Activated T-helper 2 cell treated with anti-CD3 and anti-CD28 coated beads, Interferon-gamma antibody, Interleukin-2, Interleukin-4, amounts not matched to agents 10 μg/mL and 5 μg/mL and 100 μg/mL, durations not matched to agents 14 hours and 24 hours and 36 hours (primary cell): ENCODE measurements at regions not wholly inside any gene's neighbourhood (a gene's known extent, or its start where the extent isn't known, plus 50 kb on each side); places are given as distances from the start of the nearest gene placed in this dataset.
"Not testable (repeated sequence)": the region's sequence is repeated elsewhere in the genome, so short reads cannot be mapped to it uniquely, and the experiment has no call there.

Experiments
- DNase-seq: peaks from one replicate; pipeline ENCODE4 v3.0.0; 2021; ENCODE audit warnings: low spot score
- H3K27ac Mint-ChIP-seq: one replicate; pipeline ENCODE4 v1.8.0; 2021; ENCODE audit warnings: mixed read lengths
- H3K27me3 Mint-ChIP-seq: one replicate; pipeline ENCODE4 v1.8.0; 2021; ENCODE audit warnings: low read depth, mixed read lengths
- H3K36me3 Mint-ChIP-seq: one replicate; pipeline ENCODE4 v1.8.0; 2021; ENCODE audit warnings: low read depth, mixed read lengths
- H3K4me1 Mint-ChIP-seq: one replicate; pipeline ENCODE4 v1.8.0; 2021; ENCODE audit warnings: low read depth, mixed read lengths
- H3K4me3 Mint-ChIP-seq: one replicate; pipeline ENCODE4 v1.8.0; 2021; ENCODE audit warnings: low read depth, mild to moderate bottlenecking, moderate library complexity, mixed read lengths
- H3K9me3 Mint-ChIP-seq: one replicate; pipeline ENCODE4 v1.8.0; 2021; ENCODE audit warnings: mixed read lengths
- intact Hi-C: fragments of 100-400 bp; cut with micrococcal nuclease; formaldehyde crosslinking; loops from one replicate; pipeline ENCODE4 v1.15.1; 2023

GRCh38 chr9:134548185-134548584 is 93.4 kb upstream of the COL5A1 start:
- no peaks in the 10 kb centered on the region for H3K9me3 Mint-ChIP-seq
- H3K4me3 Mint-ChIP-seq: no peak overlapping the region
- intact Hi-C loops: no loop called here
- no peaks in the 10 kb centered on the region for H3K36me3 Mint-ChIP-seq
- H3K27me3 Mint-ChIP-seq: no peaks in the 10 kb centered on the region
- no peak for DNase-seq
- H3K27ac Mint-ChIP-seq: no peak overlapping the region
- H3K4me1 Mint-ChIP-seq: no peaks in the 10 kb centered on the region

DNA sequence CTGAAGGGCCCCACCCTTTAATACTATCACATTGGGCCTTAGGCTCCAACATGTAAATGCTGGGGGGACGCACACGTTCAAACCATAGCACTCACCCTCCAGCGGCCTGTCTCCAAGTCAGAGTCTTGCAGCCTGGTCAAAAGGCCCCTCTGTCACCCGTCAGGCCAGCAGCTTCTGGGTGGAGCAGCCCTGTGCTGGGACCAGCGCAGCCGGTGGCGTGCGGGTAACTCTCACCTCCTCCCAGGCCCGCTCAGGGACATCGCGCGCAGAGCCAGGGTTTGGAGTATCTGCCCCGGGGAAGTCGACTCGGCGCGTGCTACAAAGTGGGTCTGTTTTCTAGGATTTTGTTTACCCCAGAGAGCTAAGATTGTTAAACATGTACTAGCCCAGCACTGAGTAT is 93.0 kb upstream of the COL5A1 start:
- H3K27ac Mint-ChIP-seq: no peak overlapping the region
- H3K9me3 Mint-ChIP-seq: no peaks in the 10 kb centered on the region
- H3K27me3 Mint-ChIP-seq: no peaks in the 10 kb centered on the region
- no peak for DNase-seq
- intact Hi-C loops: no loop called here
- H3K36me3 Mint-ChIP-seq: no peaks in the 10 kb centered on the region
- H3K4me3 Mint-ChIP-seq: no peak overlapping the region
- H3K4me1 Mint-ChIP-seq: no peaks in the 10 kb centered on the region

DNA sequence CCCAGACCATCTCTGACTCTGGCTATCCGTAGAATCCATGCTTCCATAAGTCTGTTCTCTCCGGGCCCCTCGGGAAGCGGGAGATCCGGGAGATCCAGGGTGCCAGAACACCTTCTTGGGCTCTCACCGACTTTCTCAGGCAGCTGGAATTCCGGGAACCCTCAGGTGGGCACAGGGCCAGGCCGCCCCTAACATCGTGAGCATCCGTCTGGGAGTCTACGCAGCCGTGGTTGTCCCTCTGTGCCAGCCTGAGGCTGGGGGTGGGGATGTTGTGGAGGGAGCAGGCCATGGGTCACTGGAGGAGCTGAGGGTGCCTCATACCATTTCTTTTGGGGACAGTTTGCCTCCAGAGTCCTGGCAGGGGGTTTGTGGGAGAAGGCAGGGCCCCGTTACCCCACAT is 92.3 kb upstream of the COL5A1 start:
- Mint-ChIP-seq H3K27ac (no peak overlapping the region), H3K4me1 (no peaks in the 10 kb centered on the region), H3K9me3 (no peaks in the 10 kb centered on the region), H3K36me3 (no peaks in the 10 kb centered on the region), H3K27me3 (no peaks in the 10 kb centered on the region), H3K4me3 (no peak overlapping the region)
- DNase-seq: no peak
- intact Hi-C loops: no loop called here

DNA sequence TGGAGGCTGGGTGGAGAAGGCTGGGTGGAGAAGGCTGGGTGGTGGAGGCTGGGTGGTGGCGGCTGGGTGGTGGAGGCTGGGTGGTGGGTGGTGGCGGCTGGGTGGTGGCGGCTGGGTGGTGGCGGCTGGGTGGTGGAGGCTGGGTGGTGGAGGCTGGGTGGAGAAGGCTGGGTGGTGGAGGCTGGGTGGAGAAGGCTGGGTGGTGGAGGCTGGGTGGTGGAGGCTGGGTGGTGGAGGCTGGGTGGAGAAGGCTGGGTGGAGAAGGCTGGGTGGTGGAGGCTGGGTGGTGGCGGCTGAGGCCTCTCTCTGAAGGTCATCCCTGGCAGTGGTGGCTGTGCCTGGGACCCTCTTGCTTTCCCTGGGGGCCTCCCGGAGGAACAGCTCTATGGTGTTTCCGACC is 91.5 kb upstream of the COL5A1 start:
- H3K27ac Mint-ChIP-seq, H3K4me3 Mint-ChIP-seq, DNase-seq, H3K36me3 Mint-ChIP-seq, H3K4me1 Mint-ChIP-seq, intact Hi-C loops, H3K27me3 Mint-ChIP-seq, H3K9me3 Mint-ChIP-seq: not testable (repeated sequence)

DNA sequence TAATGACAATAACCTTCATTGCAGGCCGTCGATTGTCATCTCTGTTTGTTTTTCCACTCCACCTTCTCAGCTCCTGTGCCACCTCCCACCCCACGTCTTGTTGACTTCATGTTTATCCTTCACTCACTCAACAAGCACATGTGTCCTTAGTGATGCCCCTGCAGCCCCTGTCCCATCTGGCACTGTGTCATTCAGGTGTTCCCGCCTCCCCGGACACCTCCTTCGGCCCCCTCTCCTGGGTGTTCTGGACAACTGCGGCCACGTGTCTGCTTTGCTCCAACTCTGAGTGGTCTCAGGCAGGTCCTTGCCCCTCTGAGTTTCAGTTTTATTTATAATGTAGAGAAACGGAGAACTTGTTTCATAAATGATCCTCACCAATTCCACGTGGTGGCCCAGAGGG is 91.0 kb upstream of the COL5A1 start:
- H3K27me3 Mint-ChIP-seq: no peaks in the 10 kb centered on the region
- DNase-seq: no peak
- H3K4me1 Mint-ChIP-seq: no peaks in the 10 kb centered on the region
- H3K9me3 Mint-ChIP-seq: no peaks in the 10 kb centered on the region
- intact Hi-C loops: no loop called here
- H3K4me3 Mint-ChIP-seq: no peak overlapping the region
- H3K27ac Mint-ChIP-seq: no peak overlapping the region
- no peaks in the 10 kb centered on the region for H3K36me3 Mint-ChIP-seq

DNA sequence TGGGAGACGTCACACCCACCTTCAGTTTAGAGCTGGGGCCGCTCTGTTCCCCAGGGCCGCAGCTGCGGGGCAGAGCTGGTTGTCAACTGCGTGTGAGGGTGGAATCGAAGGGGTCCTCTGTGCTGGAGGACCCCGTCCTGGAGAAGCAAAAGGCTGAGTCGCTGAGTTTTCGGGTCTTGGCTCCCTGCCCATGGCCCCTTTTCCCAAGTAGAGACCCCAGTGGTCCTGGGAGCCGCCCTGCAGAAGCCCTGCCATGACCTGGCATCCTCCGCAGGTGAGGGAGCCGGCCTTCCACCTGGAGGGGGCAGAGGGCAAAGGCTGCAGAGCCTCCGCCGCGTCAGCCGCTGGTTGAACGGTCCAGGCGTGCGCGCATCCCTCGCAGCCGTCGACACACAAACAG is 90.4 kb upstream of the COL5A1 start:
- Mint-ChIP-seq H3K36me3 (no peaks in the 10 kb centered on the region), H3K4me1 (no peaks in the 10 kb centered on the region), H3K27ac (no peak overlapping the region), H3K4me3 (no peak overlapping the region), H3K27me3 (no peaks in the 10 kb centered on the region), H3K9me3 (no peaks in the 10 kb centered on the region)
- no peak for DNase-seq
- intact Hi-C loops: no loop called here

- Mint-ChIP-seq H3K9me3 (no peaks in the 10 kb centered on the region), H3K36me3 (no peaks in the 10 kb centered on the region), H3K27ac (no peak overlapping the region), H3K4me3 (no peak overlapping the region), H3K27me3 (no peaks in the 10 kb centered on the region), H3K4me1 (no peaks in the 10 kb centered on the region)
- intact Hi-C loops: no loop called here
- DNase-seq: no peak
Measured at GRCh38 chr9:134551644-134552348, 89.8 kb upstream of the COL5A1 start.

- Mint-ChIP-seq H3K36me3 (no peaks in the 10 kb centered on the region), H3K9me3 (no peaks in the 10 kb centered on the region), H3K4me1 (no peaks in the 10 kb centered on the region), H3K27me3 (no peaks in the 10 kb centered on the region), H3K27ac (no peak overlapping the region), H3K4me3 (no peak overlapping the region)
- intact Hi-C loops: no loop called here
- no peak for DNase-seq
Measured at GRCh38 chr9:134552349-134552990, 89.1 kb upstream of the COL5A1 start.

DNA sequence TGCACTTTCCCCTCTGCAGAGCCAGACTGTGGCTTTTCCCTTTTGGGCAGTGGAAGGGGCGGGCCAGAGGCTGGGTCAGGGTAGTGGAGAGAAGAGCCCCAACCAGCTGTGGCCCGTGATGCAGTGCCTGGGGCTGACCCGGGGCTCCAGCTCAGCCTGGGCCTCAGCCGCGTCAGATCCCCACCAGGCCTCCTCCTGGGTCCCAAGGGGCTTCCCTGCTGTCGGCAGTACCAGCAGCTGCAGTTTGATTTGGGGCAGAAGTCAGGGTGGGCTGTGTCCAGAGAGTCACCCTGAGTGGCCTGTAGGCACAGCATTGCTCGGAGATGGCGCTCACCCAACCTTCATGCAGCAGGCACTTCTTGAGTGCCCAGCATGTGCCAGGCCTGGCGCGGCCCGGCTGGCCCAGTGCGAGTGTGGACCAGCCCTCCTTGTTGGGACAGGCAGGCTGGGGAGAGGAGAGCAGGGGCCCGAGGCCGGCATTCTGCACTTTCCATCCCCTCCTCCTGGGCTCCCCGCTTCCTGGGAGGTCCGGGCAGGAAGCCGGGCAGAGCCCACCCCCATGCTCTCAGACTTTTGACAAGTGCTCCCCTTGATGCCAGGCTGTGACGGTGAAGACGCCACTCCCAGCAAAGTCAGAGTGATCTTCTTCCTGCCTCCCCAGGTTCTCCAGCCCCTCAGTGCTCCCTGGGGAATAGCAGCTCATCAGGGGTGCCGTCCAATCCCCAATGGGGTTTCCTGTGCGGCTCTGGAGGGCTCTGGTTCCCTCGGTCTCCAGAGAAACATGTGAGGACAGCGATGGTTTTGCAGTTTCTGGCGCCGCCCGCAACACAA is 88.3 kb upstream of the COL5A1 start:
- Mint-ChIP-seq H3K36me3 (no peaks in the 10 kb centered on the region), H3K4me1 (no peaks in the 10 kb centered on the region), H3K27ac (no peak overlapping the region), H3K4me3 (no peak overlapping the region), H3K27me3 (no peaks in the 10 kb centered on the region), H3K9me3 (no peaks in the 10 kb centered on the region)
- intact Hi-C loops: no loop called here
- DNase-seq: no peak

- no peak for DNase-seq
- intact Hi-C loops: no loop called here
- Mint-ChIP-seq H3K27ac (no peak overlapping the region), H3K36me3 (no peaks in the 10 kb centered on the region), H3K27me3 (no peaks in the 10 kb centered on the region), H3K9me3 (no peaks in the 10 kb centered on the region), H3K4me3 (no peak overlapping the region), H3K4me1 (no peaks in the 10 kb centered on the region)
Measured at GRCh38 chr9:134553996-134554372, 87.6 kb upstream of the COL5A1 start.

DNA sequence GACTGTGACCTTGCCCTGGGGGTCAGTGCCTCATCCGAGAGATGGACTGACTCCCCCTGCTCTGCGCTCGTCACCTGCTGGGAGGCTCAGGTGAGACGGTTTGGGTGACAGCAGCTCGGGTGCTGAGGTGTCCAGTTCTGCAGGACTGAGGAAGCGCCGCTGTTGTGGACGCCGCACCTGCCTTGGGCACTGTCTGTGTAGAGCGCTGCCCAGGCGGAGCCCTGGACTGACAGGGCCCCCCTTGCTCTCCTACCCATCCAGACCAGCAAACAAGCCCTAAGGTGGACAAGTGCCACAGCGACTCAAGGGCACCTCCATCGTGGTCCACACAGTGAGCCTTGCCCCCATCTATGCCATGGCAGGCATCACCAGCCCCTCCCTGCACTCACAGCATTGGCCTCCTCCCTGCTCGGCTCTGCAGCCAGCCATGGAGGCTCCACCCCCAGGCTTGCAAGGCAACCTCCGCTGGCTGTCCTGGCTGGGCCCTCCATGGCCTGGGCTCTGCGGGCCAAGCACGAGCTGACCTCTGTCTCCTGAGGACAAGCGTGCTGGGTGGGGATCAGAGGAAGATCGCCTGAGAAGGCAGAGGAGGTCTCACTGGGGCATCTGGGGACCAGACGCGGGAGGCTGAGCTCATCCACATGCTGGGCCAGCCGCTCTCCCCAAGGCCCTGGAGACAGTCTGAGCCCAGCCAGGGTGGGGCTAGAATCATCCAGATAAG is 87.1 kb upstream of the COL5A1 start:
- H3K27ac Mint-ChIP-seq: no peak overlapping the region
- H3K27me3 Mint-ChIP-seq: no peaks in the 10 kb centered on the region
- DNase-seq: no peak
- no peaks in the 10 kb centered on the region for H3K9me3 Mint-ChIP-seq
- no peak overlapping the region for H3K4me3 Mint-ChIP-seq
- no peaks in the 10 kb centered on the region for H3K36me3 Mint-ChIP-seq
- intact Hi-C loops: no loop called here
- H3K4me1 Mint-ChIP-seq: no peaks in the 10 kb centered on the region

- no peaks in the 10 kb centered on the region for H3K9me3 Mint-ChIP-seq
- no peaks in the 10 kb centered on the region for H3K4me1 Mint-ChIP-seq
- no peak overlapping the region for H3K4me3 Mint-ChIP-seq
- no peaks in the 10 kb centered on the region for H3K27me3 Mint-ChIP-seq
- no peaks in the 10 kb centered on the region for H3K36me3 Mint-ChIP-seq
- intact Hi-C loops: no loop called here
- no peak for DNase-seq
- no peak overlapping the region for H3K27ac Mint-ChIP-seq
Measured at GRCh38 chr9:134555094-134555650, 86.4 kb upstream of the COL5A1 start.
